ENCODE measurements at regions not wholly inside any gene's neighbourhood (a gene's known extent, or its start where the extent isn't known, plus 50 kb on each side); places are given as distances from the start of the nearest gene placed in this dataset.
"Not testable (repeated sequence)": the region's sequence is repeated elsewhere in the genome, so short reads cannot be mapped to it uniquely, and the experiment has no call there.

- in situ Hi-C loops (cut with HindIII; ENCODE audit: low sequenced_read_pairs): no loop called here
- DNase-seq (ENCODE audit: low spot score): no peak
Measured at GRCh38 chr3:87120881-87121280, 106.2 kb upstream of the CHMP2B start.

GRCh38 chr3:87120236-87120635, 106.9 kb upstream of the CHMP2B start:
- no peak for DNase-seq (ENCODE audit: low spot score)
- in situ Hi-C loops (cut with HindIII; ENCODE audit: low sequenced_read_pairs): no loop called here

GRCh38 chr3:87109465-87109864, 117.6 kb upstream of the CHMP2B start:
- no peak for DNase-seq (ENCODE audit: low spot score)
- in situ Hi-C loops (cut with HindIII; ENCODE audit: low sequenced_read_pairs): no loop called here

GRCh38 chr3:87101861-87102625, 111.1 kb upstream of the VGLL3 start:
- in situ Hi-C loops (cut with HindIII; ENCODE audit: low sequenced_read_pairs): no loop called here
- no peak for DNase-seq (ENCODE audit: low spot score)

GRCh38 chr3:87097733-87098132, 106.8 kb upstream of the VGLL3 start:
- DNase-seq (ENCODE audit: low spot score); in situ Hi-C loops (cut with HindIII; ENCODE audit: low sequenced_read_pairs): not testable (repeated sequence)

- in situ Hi-C loops (cut with HindIII; ENCODE audit: low sequenced_read_pairs): no loop called here
Measured at GRCh38 chr3:87090631-87091030, 99.7 kb upstream of the VGLL3 start.

GRCh38 chr3:87088993-87089841, 98.3 kb upstream of the VGLL3 start:
- in situ Hi-C loops (cut with HindIII; ENCODE audit: low sequenced_read_pairs): no loop called here
- DNase-seq (ENCODE audit: low spot score): peak; percentile 62

More at GRCh38 chr3:87090631-87091030, 99.7 kb upstream of the VGLL3 start:
- no peak for DNase-seq (ENCODE audit: low spot score)

GRCh38 chr3:87088430-87088992, 97.6 kb upstream of the VGLL3 start:
- in situ Hi-C loops (cut with HindIII; ENCODE audit: low sequenced_read_pairs): no loop called here
- DNase-seq (ENCODE audit: low spot score): no peak

- in situ Hi-C loops (cut with HindIII; ENCODE audit: low sequenced_read_pairs): no loop called here
Measured at GRCh38 chr3:87084868-87085267, 93.9 kb upstream of the VGLL3 start.

GRCh38 chr3:87082796-87083440, 92.0 kb upstream of the VGLL3 start:
- in situ Hi-C loops (cut with HindIII; ENCODE audit: low sequenced_read_pairs): no loop called here
- DNase-seq (ENCODE audit: low spot score): peak; percentile 33

More at GRCh38 chr3:87084868-87085267, 93.9 kb upstream of the VGLL3 start:
- DNase-seq (ENCODE audit: low spot score): no peak

- in situ Hi-C loops (cut with HindIII; ENCODE audit: low sequenced_read_pairs): no loop called here
- no peak for DNase-seq (ENCODE audit: low spot score)
Measured at GRCh38 chr3:87077355-87077754, 86.4 kb upstream of the VGLL3 start.

GRCh38 chr3:87076946-87077345, 86.0 kb upstream of the VGLL3 start:
- no peak for DNase-seq (ENCODE audit: low spot score)
- in situ Hi-C loops (cut with HindIII; ENCODE audit: low sequenced_read_pairs): no loop called here

- DNase-seq (ENCODE audit: low spot score): no peak
- in situ Hi-C loops (cut with HindIII; ENCODE audit: low sequenced_read_pairs): no loop called here
Measured at GRCh38 chr3:87073496-87074145, 82.7 kb upstream of the VGLL3 start.

- DNase-seq (ENCODE audit: low spot score): no peak
- in situ Hi-C loops (cut with HindIII; ENCODE audit: low sequenced_read_pairs): no loop called here
Measured at GRCh38 chr3:87072446-87072845, 81.5 kb upstream of the VGLL3 start.

- no peak for DNase-seq (ENCODE audit: low spot score)
- in situ Hi-C loops (cut with HindIII; ENCODE audit: low sequenced_read_pairs): no loop called here
Measured at GRCh38 chr3:87069971-87070370, 79.0 kb upstream of the VGLL3 start.

GRCh38 chr3:87069021-87069420, 78.1 kb upstream of the VGLL3 start:
- DNase-seq (ENCODE audit: low spot score): no peak
- in situ Hi-C loops (cut with HindIII; ENCODE audit: low sequenced_read_pairs): no loop called here

GRCh38 chr3:87062685-87063084, 71.7 kb upstream of the VGLL3 start:
- in situ Hi-C loops (cut with HindIII; ENCODE audit: low sequenced_read_pairs): no loop called here
- no peak for DNase-seq (ENCODE audit: low spot score)

- in situ Hi-C loops (cut with HindIII; ENCODE audit: low sequenced_read_pairs): no loop called here
- DNase-seq (ENCODE audit: low spot score): no peak
Measured at GRCh38 chr3:87057474-87057873, 66.5 kb upstream of the VGLL3 start.

- no peak for DNase-seq (ENCODE audit: low spot score)
- in situ Hi-C loops (cut with HindIII; ENCODE audit: low sequenced_read_pairs): no loop called here
Measured at GRCh38 chr3:87053553-87053952, 62.6 kb upstream of the VGLL3 start.

Measured in G401 (cell line).